H1 (cell line): ENCODE measurements at regions not wholly inside any gene's neighbourhood (a gene's known extent, or its start where the extent isn't known, plus 50 kb on each side); places are given as distances from the start of the nearest gene placed in this dataset.

Source experiments
- CTCF ChIA-PET: fragments of 300-600 bp; sonication (Branson Sonifier 250); formaldehyde crosslinking; loops from one replicate; lab custom pipeline; 2021; ENCODE audit not compliant: partially characterized antibody; lab: Charles Lee
- POLR2A ChIA-PET: fragments of 300-600 bp; sonication (Branson Sonifier 250); formaldehyde crosslinking; loops from one replicate; lab custom pipeline; 2021; ENCODE audit warnings: inconsistent platforms; ENCODE audit not compliant: partially characterized antibody; lab: Charles Lee
- DNase-seq, 2 experiments: peaks; one replicate each; pipeline versions ENCODE4 v3.0.0 to v3.0.0-alpha.2; 2010 to 2022; ENCODE audit warnings: low spot score in 2 of 2, low read depth in 1 of 2, mixed read lengths in 1 of 2
- FAIRE-seq: peaks from 2 replicates; lab custom pipeline; 2011; peaks lifted over from hg19 to GRCh38; lab: Jason Lieb, UNC
- H2AFZ ChIP-seq: 2 replicates; pipeline ENCODE4 v1.8.1; 2012; ENCODE audit warnings: low read length, inconsistent platforms
- H2AK5ac ChIP-seq: 2 replicates; pipeline ENCODE4 v1.6.1; 2013; ENCODE audit warnings: low read depth, low read length
- H2BK120ac ChIP-seq: replicated peaks from 2 replicates; pipeline ENCODE3; 2013; ENCODE audit warnings: low read depth, low read length, inconsistent platforms
- H2BK12ac ChIP-seq: 2 replicates; pipeline ENCODE4 v1.6.1; 2013; ENCODE audit warnings: low read depth, low read length
- H2BK15ac ChIP-seq: 2 replicates; pipeline ENCODE4 v1.6.1; 2013; ENCODE audit warnings: low read length
- H2BK20ac ChIP-seq: 2 replicates; pipeline ENCODE4 v1.6.1; 2013; ENCODE audit warnings: low read length
- H2BK5ac ChIP-seq: 2 replicates; pipeline ENCODE4 v1.6.1; 2013; ENCODE audit warnings: low read depth, low read length
- H3K14ac ChIP-seq: 2 replicates; pipeline ENCODE4 v1.6.1; 2013; ENCODE audit warnings: inconsistent platforms; ENCODE audit not compliant: insufficient read length
- H3K18ac ChIP-seq: 2 replicates; pipeline ENCODE4 v1.6.1; 2013; ENCODE audit warnings: low read length; ENCODE audit errors: extremely low read depth
- H3K23ac ChIP-seq: 2 replicates; pipeline ENCODE4 v1.6.1; 2013; ENCODE audit warnings: inconsistent platforms; ENCODE audit not compliant: insufficient read length
- H3K23me2 ChIP-seq: 2 replicates; pipeline ENCODE4 v1.6.1; 2013; ENCODE audit warnings: low read depth, low read length
- H3K27ac ChIP-seq: 2 replicates; pipeline ENCODE4 v1.6.1; 2011; ENCODE audit warnings: low read depth, low read length, inconsistent platforms
- H3K27me3 ChIP-seq, 4 experiments: replicated peaks in 1 of 4; 1 replicate in 1 of 4; 2 replicates in 3 of 4; pipeline versions ENCODE4 v1.6.1 to v1.8.1; 2011 to 2013; ENCODE audit warnings: low read length in 3 of 4, mild to moderate bottlenecking in 3 of 4, inconsistent platforms in 2 of 4, mixed read lengths in 2 of 4, moderate library complexity in 1 of 4; ENCODE audit not compliant: control insufficient read depth in 3 of 4, insufficient read depth in 3 of 4; ENCODE audit errors: extremely low read depth in 1 of 4
- H3K36me3 ChIP-seq, 4 experiments: 2 replicates each; pipeline versions ENCODE4 v1.6.1 to v1.8.1; 2011 to 2013; ENCODE audit warnings: mild to moderate bottlenecking in 4 of 4, low read length in 3 of 4, moderate library complexity in 2 of 4, control low read depth in 1 of 4, inconsistent platforms in 1 of 4; ENCODE audit not compliant: insufficient read depth in 4 of 4, control insufficient read depth in 2 of 4
- H3K4ac ChIP-seq: replicated peaks from 2 replicates; pipeline ENCODE3; 2013; ENCODE audit warnings: low read length, low read depth, mixed read lengths, inconsistent platforms; ENCODE audit not compliant: insufficient read length
- H3K4me1 ChIP-seq, 4 experiments: replicated peaks in 1 of 4; 1 replicate in 1 of 4; 2 replicates in 3 of 4; pipeline versions ENCODE4 v1.6.1 to v1.8.1; 2011 to 2013; ENCODE audit warnings: low read length in 3 of 4, inconsistent platforms in 2 of 4, mixed read lengths in 1 of 4; ENCODE audit not compliant: insufficient read depth in 4 of 4, control insufficient read depth in 3 of 4
- H3K4me2 ChIP-seq, 2 experiments: 2 replicates each; pipeline versions ENCODE4 v1.6.1 to v1.8.1; 2011 to 2013; ENCODE audit warnings: low read depth in 2 of 2, low read length in 2 of 2, control low read depth in 1 of 2, inconsistent platforms in 1 of 2, mild to moderate bottlenecking in 1 of 2; ENCODE audit not compliant: insufficient read depth in 1 of 2
- H3K4me3 ChIP-seq, 4 experiments: fragments of 200-600, 300-600 bp in 1 of 4; sonication (generic), shearing (Covaris generic), sonication (Bioruptor Twin) in 1 of 4; 2 replicates each; pipeline versions ENCODE4 v1.5.1 to v1.8.1; 2011 to 2016; ENCODE audit warnings: low read length in 4 of 4, low read depth in 3 of 4, control low read depth in 2 of 4, inconsistent platforms in 2 of 4, mild to moderate bottlenecking in 2 of 4, mixed read lengths in 1 of 4, moderate library complexity in 1 of 4; ENCODE audit not compliant: insufficient read depth in 2 of 4; ENCODE audit errors: extremely low read depth in 1 of 4
- H3K56ac ChIP-seq: replicated peaks from 2 replicates; pipeline ENCODE3; 2013; ENCODE audit warnings: low read depth, mild to moderate bottlenecking, mixed read lengths, low read length, inconsistent platforms; ENCODE audit not compliant: insufficient read length
- H3K79me1 ChIP-seq: 2 replicates; pipeline ENCODE4 v1.6.1; 2013; ENCODE audit warnings: low read depth, low read length, control low read depth
- H3K79me2 ChIP-seq, 2 experiments: 2 replicates each; pipeline versions ENCODE4 v1.6.1 to v1.8.1; 2012 to 2013; ENCODE audit warnings: low read length in 2 of 2, mild to moderate bottlenecking in 2 of 2, inconsistent platforms in 1 of 2; ENCODE audit not compliant: insufficient read depth in 2 of 2, control insufficient read depth in 1 of 2
- H3K9ac ChIP-seq, 4 experiments: replicated peaks in 1 of 4; 1 replicate in 1 of 4; 2 replicates in 3 of 4; pipeline versions ENCODE4 v1.6.1 to v1.8.1; 2011 to 2013; ENCODE audit warnings: low read depth in 3 of 4, low read length in 3 of 4, control low read depth in 2 of 4, mild to moderate bottlenecking in 2 of 4, moderate library complexity in 2 of 4, inconsistent platforms in 1 of 4; ENCODE audit errors: extremely low read depth in 1 of 4
- H3K9me3 ChIP-seq, 2 experiments: 2 replicates each; pipeline versions ENCODE4 v1.6.1 to v1.8.1; 2012 to 2013; ENCODE audit warnings: mild to moderate bottlenecking in 2 of 2, moderate library complexity in 2 of 2, control low read depth in 1 of 2, inconsistent platforms in 1 of 2, low read depth in 1 of 2, low read length in 1 of 2, mixed read lengths in 1 of 2; ENCODE audit not compliant: insufficient read depth in 2 of 2
- H4K20me1 ChIP-seq, 2 experiments: replicated peaks in 1 of 2; 2 replicates each; pipeline versions ENCODE3 to v1.8.1; 2011 to 2013; ENCODE audit warnings: inconsistent platforms in 2 of 2, low read length in 2 of 2, mild to moderate bottlenecking in 1 of 2; ENCODE audit not compliant: insufficient read depth in 2 of 2, control insufficient read depth in 1 of 2
- H4K5ac ChIP-seq: 2 replicates; pipeline ENCODE4 v1.6.1; 2013; ENCODE audit warnings: low read length, low read depth, mixed read lengths, inconsistent platforms; ENCODE audit not compliant: insufficient read length
- H4K8ac ChIP-seq: 2 replicates; pipeline ENCODE4 v1.8.0; 2013; ENCODE audit warnings: mild to moderate bottlenecking, moderate library complexity, low read length, inconsistent platforms; ENCODE audit not compliant: insufficient read depth; ENCODE audit errors: extremely low read depth
- H4K91ac ChIP-seq: replicated peaks from 2 replicates; pipeline ENCODE3; 2013; ENCODE audit warnings: low read length, mixed read lengths, inconsistent platforms; ENCODE audit not compliant: insufficient read length
- CTBP2 ChIP-seq: IDR thresholded peaks from 2 replicates; pipeline ENCODE4 v1.7.0; 2011; ENCODE audit warnings: borderline replicate concordance, mild to moderate bottlenecking, moderate library complexity, mixed read lengths, low read length; ENCODE audit not compliant: insufficient read depth, insufficient read length
- GTF2F1 ChIP-seq: IDR thresholded peaks from 2 replicates; pipeline ENCODE4 v1.6.1; 2012; ENCODE audit warnings: low read depth, low read length, improper control_type of control experiment, borderline replicate concordance
- WGBS, 2 experiments: shearing (Covaris generic) in 1 of 2; methylation state at CpG; one replicate each; pipeline versions ENCODE4 v1.1.6 to v1.1.7; 2013 to 2015; ENCODE audit warnings: low lambda C conversion rate in 2 of 2, mixed read lengths in 2 of 2, inconsistent platforms in 1 of 2, low coverage in 1 of 2, missing lambda C conversion rate in 1 of 2; ENCODE audit not compliant: insufficient replicate concordance in 2 of 2, insufficient coverage in 1 of 2, insufficient read length in 1 of 2; ENCODE audit errors: extremely low coverage in 1 of 2, missing lambda C conversion rate in 1 of 2; 5-methylcytosine and 5-hydroxymethylcytosine counted together

DNA sequence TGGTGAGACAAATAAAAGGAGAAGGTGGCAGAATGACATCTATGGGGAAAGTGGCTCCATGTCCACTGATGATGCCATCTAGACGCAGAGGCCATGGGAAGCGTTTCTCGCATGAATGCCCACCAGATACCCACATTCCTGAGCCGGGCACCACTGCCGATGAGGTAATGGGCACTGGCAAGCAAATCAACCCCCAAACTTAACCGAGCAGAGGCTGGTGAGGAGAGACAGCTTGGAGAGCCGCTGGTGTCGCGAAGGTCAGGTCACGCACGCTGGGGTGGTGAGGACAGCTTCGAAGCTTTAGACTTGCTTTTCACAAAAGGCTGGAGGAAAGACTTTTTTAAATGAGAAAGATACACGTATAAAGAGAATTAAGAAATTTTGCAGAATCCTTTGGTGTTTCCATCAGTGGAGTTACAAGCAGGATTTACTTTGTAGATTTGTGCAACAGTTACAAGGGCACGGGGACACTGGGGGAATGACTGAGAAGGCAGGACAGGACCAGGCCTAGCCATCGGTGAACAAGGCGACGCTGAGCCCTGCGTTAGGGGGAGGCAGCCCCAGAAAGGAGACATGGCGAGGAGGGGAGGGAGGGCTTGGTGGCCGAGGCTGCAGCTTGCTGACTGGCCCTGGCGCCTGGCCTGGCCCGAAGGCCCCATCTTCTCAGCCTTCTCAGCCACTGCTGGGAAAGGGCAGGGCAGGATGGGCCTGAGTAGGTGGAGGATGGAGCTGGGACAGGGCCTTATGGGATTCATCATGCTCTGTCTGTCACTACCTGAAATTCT, 83.9 kb upstream of the HDAC4 start:
- H3K4ac ChIP-seq = no peak overlapping the region
- no peak overlapping the region for H2BK120ac ChIP-seq
- no peak overlapping the region for H3K23ac ChIP-seq
- no peak overlapping the region for H2BK15ac ChIP-seq
- no peaks in the 10 kb centered on the region for H3K79me1 ChIP-seq
- H3K4me1 ChIP-seq = peaks cover 0 to 2% (median 0%) of the 10 kb centered on the region in 4 experiments; a peak in 1 of 7 replicates
- POLR2A ChIA-PET = no interaction called here
- H3K23me2 ChIP-seq = no peaks in the 10 kb centered on the region
- no peak overlapping the region for H4K91ac ChIP-seq
- H4K8ac ChIP-seq = no peak overlapping the region; the same call in 1 of the 2 replicates
- no peak overlapping the region for H3K14ac ChIP-seq
- H3K27ac ChIP-seq = no peak overlapping the region
- no peaks in the 10 kb centered on the region for H3K79me2 ChIP-seq
- no peak overlapping the region for H4K5ac ChIP-seq
- H3K18ac ChIP-seq = no peak overlapping the region
- no peak overlapping the region for H2BK12ac ChIP-seq
- H2BK5ac ChIP-seq = no peak overlapping the region
- H3K4me3 ChIP-seq = no peak overlapping the region
- H2AK5ac ChIP-seq = no peak overlapping the region
- no peak overlapping the region for H3K4me2 ChIP-seq
- no peaks in the 10 kb centered on the region for H4K20me1 ChIP-seq
- no peaks in the 10 kb centered on the region for H3K36me3 ChIP-seq
- H3K9ac ChIP-seq = no peak overlapping the region
- WGBS, 2 experiments = 85% methylated on average over 21 of the region's 22 CpGs; no CpG with 5 or more reads in 1 of the 2 experiments
- H3K27me3 ChIP-seq = no peaks in the 10 kb centered on the region; a peak in 1 of 7 replicates
- CTCF ChIA-PET = no interaction called here
- H2BK20ac ChIP-seq = no peak overlapping the region
- no peak overlapping the region for H3K56ac ChIP-seq
- no peaks in the 10 kb centered on the region for H3K9me3 ChIP-seq
- no peak overlapping the region for H2AFZ ChIP-seq
- FAIRE-seq = no peak
- TF ChIP-seq GTF2F1 (no peak), CTBP2 (no peak)
- DNase-seq = no peak
